Fibroblast of the aortic adventitia (primary cell): ENCODE measurements at regions not wholly inside any gene's neighbourhood (a gene's known extent, or its start where the extent isn't known, plus 50 kb on each side); places are given as distances from the start of the nearest gene placed in this dataset.

Experiments used
- DNase-seq: peaks from one replicate; pipeline ENCODE4 v3.0.0-alpha.2; 2010; ENCODE audit warnings: low read depth
- H3K4me3 ChIP-seq: 2 replicates; pipeline ENCODE4 v1.5.1; 2011; ENCODE audit warnings: low read depth, mild to moderate bottlenecking, control low read depth, low read length, moderate library complexity
- TF ChIP-seq, protein P1 (sequence below): IDR thresholded peaks from 2 replicates; pipeline ENCODE4 v1.5.1; 2011; ENCODE audit warnings: mild to moderate bottlenecking, low read length, control low read depth, inconsistent platforms; ENCODE audit not compliant: insufficient read depth

DNA sequence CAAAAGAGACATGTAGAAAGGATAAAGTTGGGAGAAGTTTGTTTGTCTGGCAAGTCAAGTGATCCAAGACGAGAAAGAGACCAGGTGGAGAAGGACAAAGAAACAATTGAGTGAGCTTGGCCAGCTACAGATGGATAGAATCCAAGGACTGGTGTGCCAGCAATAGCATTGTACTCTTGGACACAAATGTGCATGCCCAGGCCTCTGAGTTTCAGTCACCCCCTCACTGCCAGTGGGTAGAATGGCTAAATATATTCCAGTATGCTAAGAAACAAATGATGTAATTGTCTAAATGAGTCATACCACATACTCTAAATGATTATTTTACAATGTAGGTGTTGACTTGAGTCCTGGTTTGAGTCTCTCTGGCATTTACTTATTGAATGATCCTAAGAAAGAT lies 881.3 kb downstream of the LRRTM4 start:
- no peak overlapping the region for H3K4me3 ChIP-seq
- no peak for DNase-seq
- TF ChIP-seq, protein P1, sequence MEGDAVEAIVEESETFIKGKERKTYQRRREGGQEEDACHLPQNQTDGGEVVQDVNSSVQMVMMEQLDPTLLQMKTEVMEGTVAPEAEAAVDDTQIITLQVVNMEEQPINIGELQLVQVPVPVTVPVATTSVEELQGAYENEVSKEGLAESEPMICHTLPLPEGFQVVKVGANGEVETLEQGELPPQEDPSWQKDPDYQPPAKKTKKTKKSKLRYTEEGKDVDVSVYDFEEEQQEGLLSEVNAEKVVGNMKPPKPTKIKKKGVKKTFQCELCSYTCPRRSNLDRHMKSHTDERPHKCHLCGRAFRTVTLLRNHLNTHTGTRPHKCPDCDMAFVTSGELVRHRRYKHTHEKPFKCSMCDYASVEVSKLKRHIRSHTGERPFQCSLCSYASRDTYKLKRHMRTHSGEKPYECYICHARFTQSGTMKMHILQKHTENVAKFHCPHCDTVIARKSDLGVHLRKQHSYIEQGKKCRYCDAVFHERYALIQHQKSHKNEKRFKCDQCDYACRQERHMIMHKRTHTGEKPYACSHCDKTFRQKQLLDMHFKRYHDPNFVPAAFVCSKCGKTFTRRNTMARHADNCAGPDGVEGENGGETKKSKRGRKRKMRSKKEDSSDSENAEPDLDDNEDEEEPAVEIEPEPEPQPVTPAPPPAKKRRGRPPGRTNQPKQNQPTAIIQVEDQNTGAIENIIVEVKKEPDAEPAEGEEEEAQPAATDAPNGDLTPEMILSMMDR: no peak

DNA sequence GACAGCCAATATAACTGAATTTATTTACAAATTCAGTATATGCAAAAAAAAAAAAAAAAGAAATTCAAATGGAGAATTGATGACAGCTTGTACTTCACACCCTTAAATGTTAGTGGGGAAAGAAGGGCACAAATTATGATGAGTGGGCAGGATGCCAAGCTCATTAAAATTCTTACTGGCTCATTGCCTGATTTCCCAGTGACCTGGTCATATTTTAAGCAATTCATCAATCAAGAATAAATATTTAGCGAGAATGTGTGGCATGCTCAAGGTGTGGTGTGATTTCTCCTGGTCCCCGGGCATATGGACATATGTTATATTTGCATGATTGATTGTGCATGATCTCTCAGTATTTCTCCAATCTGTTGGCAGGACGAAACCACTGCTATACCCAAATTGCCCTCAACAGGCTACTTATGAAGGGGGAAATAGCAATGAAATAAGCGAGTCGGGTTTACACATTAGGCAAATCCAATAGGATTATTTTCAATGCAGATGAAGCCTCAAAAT lies 883.0 kb downstream of the LRRTM4 start:
- H3K4me3 ChIP-seq: no peak overlapping the region
- no peak for DNase-seq
- TF ChIP-seq, protein P1: no peak

DNA sequence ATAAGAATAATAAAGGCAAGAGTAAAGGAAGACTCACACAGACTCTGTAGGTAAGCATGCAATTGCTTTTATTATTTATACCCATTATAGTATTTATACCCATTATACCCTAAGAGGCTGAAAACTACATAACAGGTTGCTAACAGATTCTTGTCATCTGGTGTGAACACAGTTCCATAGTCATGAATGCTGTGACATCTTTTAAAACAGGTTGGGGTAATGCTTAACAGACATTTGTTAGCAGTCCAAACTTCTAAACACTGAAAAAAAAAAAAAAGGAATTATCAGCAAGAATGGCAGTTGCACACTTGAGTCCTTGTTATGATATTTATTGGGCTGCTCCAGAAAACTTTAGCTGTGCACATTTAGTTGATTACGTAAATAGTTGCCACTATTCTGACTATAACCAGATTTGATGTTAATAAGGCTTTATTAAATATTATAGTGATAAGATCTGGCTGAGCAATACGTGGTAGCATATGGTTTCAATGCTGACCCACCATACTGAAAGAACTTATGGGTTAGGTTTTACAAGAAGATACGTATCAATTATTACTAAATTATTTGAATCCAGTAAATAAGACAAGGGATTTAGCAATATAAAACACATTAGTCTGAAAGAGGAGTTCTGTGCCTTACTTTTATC lies 888.8 kb downstream of the LRRTM4 start:
- H3K4me3 ChIP-seq: no peak overlapping the region
- DNase-seq: no peak
- TF ChIP-seq, protein P1: no peak

DNA sequence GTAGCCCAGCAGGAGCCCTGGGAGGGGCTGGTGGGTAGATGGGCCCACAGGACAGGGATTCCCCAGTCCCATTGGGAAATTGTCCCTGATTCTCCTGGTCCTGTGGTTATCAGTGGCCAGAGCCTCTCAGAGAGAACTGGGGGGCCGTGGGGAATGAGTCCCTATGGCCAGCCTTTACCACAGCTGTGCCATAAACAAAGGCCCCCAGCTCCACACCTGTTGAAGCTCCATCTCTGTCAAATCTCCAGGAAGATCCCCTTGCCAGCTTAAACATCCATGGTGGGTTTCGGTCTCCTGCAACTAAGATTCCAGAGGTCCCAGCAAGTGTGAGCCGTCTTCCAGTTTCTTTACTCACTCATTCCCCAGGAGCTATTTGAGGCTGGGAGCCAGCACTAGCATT lies 897.1 kb downstream of the LRRTM4 start:
- no peak overlapping the region for H3K4me3 ChIP-seq
- DNase-seq: no peak
- TF ChIP-seq, protein P1: no peak

DNA sequence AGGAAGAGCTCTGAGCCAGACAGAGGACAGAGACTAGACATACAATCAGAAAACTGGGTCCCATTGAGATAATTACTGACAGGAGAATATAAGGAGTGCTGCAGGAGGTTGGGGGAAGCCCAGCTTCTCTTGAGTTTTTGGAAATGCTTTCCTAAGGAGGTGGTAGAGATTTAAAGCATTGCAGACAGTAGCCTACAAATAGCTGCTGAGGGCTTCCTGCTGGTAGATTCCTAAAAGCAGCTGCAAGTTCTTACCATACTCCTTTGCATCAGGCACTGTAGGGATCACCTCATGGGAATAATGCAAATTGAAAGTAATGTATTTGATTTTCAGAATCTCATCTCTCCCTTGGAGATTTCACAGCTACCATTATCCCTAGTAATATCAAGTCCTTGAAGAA lies 902.6 kb upstream of the GCFC2 start:
- TF ChIP-seq, protein P1: no peak
- no peak overlapping the region for H3K4me3 ChIP-seq
- no peak for DNase-seq

DNA sequence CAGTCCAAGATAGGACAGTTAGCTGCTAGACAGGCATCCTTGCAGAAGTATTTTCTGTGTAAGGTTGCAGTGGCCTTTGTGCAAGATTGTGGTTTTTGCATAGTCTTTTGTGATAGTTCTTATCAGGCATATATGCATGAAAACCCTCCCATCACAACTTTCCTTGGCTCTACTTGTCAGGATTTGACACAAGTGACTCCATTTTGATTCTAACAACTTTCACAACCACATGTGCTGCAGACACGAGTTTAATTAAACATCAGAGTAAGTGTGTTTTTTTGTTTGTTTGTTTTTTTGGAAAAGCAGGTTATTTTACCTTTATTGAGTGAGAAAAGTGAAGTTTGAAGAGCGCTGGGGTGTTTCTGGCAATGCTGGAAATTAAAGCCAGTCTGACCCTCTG lies 902.0 kb upstream of the GCFC2 start:
- H3K4me3 ChIP-seq: no peak overlapping the region
- TF ChIP-seq, protein P1: no peak
- DNase-seq: no peak

DNA sequence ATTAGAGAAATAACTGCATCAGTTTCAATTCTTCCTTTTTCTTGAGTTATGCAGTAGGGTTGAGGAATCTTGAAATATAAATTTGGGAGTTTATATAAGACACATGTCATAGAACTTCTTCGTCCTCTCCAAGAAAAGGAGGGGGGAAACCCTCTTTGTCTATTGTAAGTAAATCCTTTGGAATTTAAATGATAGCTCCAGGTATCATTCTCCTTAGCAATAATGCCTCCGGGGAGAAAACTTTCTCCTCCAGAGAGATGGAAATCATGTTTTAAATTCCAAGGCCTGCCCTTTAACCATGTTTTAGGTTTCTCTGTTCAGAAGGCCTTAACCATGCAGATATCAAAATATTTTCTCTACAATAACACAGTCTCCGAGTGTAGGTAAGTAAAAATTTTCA lies 899.7 kb upstream of the GCFC2 start:
- TF ChIP-seq, protein P1: no peak
- H3K4me3 ChIP-seq: no peak overlapping the region
- DNase-seq: no peak
